IMR-90 (cell line): ENCODE measurements at regions not wholly inside any gene's neighbourhood (a gene's known extent, or its start where the extent isn't known, plus 50 kb on each side); places are given as distances from the start of the nearest gene placed in this dataset.

Source experiments
- BHLHE40 ChIP-seq: fragments of 150-350 bp; IDR thresholded peaks from 2 replicates; pipeline ENCODE4 v1.6.1; 2016; ENCODE audit warnings: mild to moderate bottlenecking, low read depth, low read length
- CEBPB ChIP-seq: IDR thresholded peaks from 2 replicates; pipeline ENCODE4 v1.6.1; 2012; ENCODE audit warnings: low read depth, low read length, improper control_type of control experiment
- CTCF ChIP-seq: conservative IDR thresholded peaks from 2 replicates; pipeline ENCODE4 v1.5.1; 2012; ENCODE audit warnings: mild to moderate bottlenecking, low read depth, low read length, improper control_type of control experiment
- ELK1 ChIP-seq: fragments of 150-350 bp; IDR thresholded peaks from 2 replicates; pipeline ENCODE4 v1.6.1; 2016; ENCODE audit warnings: low read depth, mild to moderate bottlenecking, low read length, moderate library complexity, borderline replicate concordance
- FOS ChIP-seq: fragments of 150-350 bp; IDR thresholded peaks from 2 replicates; pipeline ENCODE4 v1.6.1; 2016; ENCODE audit warnings: low read depth, low read length
- MAZ ChIP-seq: IDR thresholded peaks from 2 replicates; pipeline ENCODE4 v1.6.1; 2012; ENCODE audit warnings: low read depth, mild to moderate bottlenecking, low read length, improper control_type of control experiment, moderate library complexity, borderline replicate concordance
- MXI1 ChIP-seq: IDR thresholded peaks from 2 replicates; pipeline ENCODE4 v1.6.1; 2012; ENCODE audit warnings: low read depth, mild to moderate bottlenecking, low read length, moderate library complexity, borderline replicate concordance
- POLR2A ChIP-seq: IDR thresholded peaks from 2 replicates; pipeline ENCODE4 v1.6.1; 2012; ENCODE audit warnings: mild to moderate bottlenecking, low read depth, low read length
- RAD21 ChIP-seq: IDR thresholded peaks from 2 replicates; pipeline ENCODE4 v1.6.1; 2012; ENCODE audit warnings: low read length, improper control_type of control experiment
- RCOR1 ChIP-seq: IDR thresholded peaks from 2 replicates; pipeline ENCODE4 v1.6.1; 2012; ENCODE audit warnings: mild to moderate bottlenecking, low read length, improper control_type of control experiment; ENCODE audit not compliant: insufficient replicate concordance
- RFX5 ChIP-seq: IDR thresholded peaks from 2 replicates; pipeline ENCODE4 v1.8.0; 2012; ENCODE audit warnings: low read depth, mild to moderate bottlenecking, low read length, moderate library complexity
- USF2 ChIP-seq: fragments of 150-350 bp; IDR thresholded peaks from 2 replicates; pipeline ENCODE4 v1.6.1; 2017; ENCODE audit warnings: mild to moderate bottlenecking, antibody characterized with exemption, low read length, low read depth

GRCh38 chr1:187076922-187077321, 248.2 kb downstream of the PLA2G4A start:
- no peak for TF ChIP-seq POLR2A
- TF ChIP-seq CTCF, result no peak
- no peak for TF ChIP-seq CEBPB
- TF ChIP-seq USF2, result no peak
- TF ChIP-seq FOS, result no peak
- TF ChIP-seq RFX5, result no peak
- TF ChIP-seq BHLHE40, result no peak
- TF ChIP-seq MXI1, result no peak
- no peak for TF ChIP-seq RCOR1
- TF ChIP-seq MAZ, result no peak
- no peak for TF ChIP-seq ELK1
- TF ChIP-seq RAD21, result no peak
